ENCODE measurements at regions not wholly inside any gene's neighbourhood (a gene's known extent, or its start where the extent isn't known, plus 50 kb on each side); places are given as distances from the start of the nearest gene placed in this dataset.

DNA sequence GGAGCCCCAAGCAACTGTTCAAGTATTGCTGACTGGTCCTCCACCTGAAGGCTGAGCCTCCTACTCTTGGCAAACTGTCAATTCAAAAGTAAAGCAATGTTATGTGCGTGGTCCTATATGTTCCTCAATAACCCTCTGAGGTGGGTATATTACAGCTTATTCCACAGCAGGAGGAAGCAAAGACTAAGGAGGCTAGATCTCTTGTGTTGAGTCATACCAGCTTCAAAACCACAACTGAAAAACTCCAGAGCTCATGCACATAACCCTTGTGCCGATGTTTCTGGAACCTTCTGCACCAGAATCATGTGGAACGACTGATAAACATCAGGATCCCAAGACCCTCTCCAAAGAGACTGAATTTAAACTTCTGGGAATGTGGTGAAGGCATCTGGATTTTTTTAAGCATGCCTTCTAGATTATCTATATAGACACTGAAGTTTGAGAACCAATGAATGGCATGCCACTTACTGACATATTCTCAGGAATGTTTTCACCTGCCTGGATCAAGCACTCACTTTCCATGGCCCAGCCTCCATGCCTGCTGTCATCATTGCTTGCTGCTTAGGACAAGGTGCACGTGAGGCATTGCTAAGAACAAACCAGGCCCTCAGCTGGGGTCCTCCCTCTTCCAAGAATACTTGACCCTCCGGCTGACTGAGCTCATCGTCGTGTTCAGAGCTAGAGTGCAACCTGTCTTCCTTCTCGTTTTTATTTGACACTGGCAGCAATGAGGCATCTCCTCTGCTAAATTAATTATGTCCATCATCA lies 194.7 kb downstream of the BCL11B start:
- DNase-seq (ENCODE audit: low read depth in 2 of 2), result no peak

GRCh38 chr14:99077844-99078236 lies 194.2 kb downstream of the BCL11B start:
- no peak for DNase-seq (ENCODE audit: low read depth in 2 of 2)

DNA sequence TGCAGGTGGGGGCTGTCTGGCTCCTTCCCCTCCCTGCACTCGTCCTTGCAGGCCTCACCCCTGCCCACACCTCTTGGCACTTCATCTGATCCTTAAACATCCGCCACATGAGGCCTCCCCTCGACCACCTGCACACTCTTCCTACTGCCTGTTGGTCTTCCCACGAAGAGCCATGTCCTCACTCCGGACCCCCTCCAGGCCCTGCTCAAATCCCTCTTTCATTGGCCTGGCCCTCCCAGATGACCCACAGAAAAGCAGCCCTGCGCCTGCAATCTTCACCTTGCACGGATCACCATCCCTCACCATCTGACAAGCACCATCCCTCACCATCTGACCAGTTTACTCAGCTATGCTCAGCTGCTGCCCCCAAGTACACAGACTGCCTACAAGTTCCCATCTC lies 193.6 kb downstream of the BCL11B start:
- DNase-seq (ENCODE audit: low read depth in 2 of 2), result no peak

DNA sequence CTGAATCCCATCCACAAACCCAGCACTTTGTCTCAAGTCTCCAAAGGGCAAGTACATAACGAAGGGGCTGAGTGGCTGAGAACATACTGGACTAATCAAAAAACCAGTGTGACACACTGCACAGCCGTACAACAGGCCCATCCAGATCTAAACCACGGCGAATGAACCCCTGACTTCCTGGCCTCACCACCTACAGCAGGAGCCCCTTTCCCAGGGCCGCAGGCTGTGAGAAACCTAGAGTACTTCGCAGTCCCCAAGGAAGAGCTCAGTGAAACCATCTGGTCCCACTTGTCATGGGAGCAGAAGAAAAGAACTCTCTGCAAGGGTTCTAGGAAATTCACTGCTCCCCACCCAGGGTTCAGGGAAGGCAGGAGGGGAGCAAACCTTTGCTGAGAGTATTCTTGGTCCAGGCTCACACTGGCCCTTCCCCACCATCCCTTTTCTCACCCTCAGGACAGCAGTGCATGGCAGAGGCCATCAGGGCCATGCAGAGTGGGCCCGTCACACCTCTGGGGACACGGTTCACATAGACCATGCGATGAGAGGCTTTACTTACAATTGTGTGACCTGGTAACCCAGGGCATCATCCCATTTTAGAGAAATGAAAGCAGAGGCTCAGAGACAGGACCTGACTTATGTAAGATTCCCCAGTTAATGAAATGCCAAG lies 192.8 kb downstream of the BCL11B start:
- DNase-seq (ENCODE audit: low read depth in 2 of 2), result no peak

DNA sequence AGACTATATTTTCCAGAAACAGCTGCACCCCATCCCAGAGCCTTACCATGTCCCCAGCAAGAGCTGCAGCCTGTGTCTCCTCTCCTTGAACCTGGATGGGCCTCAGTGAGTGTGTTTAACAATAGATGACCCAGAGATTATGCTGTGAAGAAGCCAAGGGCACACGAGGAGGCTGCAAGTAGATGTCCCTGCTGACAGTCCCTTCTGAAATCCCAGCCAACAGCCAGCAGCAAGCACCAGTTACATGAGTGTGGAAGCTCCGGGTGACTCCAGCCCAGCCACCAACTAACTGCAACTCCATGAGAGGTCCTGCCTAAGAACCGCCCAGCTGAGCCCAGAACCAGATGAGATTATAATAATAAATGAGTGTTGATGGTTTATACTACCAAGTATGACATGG lies 191.7 kb downstream of the BCL11B start:
- no peak for DNase-seq (ENCODE audit: low read depth in 2 of 2)

DNA sequence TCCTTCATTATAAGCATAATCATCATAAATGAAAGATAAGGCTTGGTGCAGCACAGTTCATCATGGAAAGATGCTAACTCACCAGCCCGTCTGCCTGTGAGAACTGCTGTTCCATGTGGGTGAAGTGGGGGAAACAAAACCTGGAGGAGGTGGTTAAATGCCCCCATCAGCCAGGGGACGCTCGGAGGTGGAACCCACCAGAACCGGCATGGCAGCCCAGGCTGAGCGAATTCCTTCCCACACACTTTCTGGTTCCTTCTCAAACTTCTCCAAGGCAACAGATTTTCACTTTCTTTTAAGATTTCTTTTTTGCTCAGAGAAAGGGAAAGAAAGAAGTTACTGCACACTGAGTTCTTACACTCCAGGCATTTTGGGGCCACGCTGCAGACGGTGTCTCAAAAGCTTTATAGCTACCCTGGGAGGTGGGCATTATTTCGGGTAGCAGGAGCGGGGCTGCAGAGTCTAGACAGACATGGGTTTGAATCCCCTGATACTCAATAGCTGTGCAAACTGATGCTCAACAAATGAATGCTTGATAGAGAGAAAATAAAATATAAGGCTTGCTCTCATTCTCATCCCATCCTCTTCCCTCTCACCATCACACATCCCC lies 190.7 kb downstream of the BCL11B start:
- no peak for DNase-seq (ENCODE audit: low read depth in 2 of 2)

GRCh38 chr14:99081880-99082279 lies 190.1 kb downstream of the BCL11B start:
- no peak for DNase-seq (ENCODE audit: low read depth in 2 of 2)

DNA sequence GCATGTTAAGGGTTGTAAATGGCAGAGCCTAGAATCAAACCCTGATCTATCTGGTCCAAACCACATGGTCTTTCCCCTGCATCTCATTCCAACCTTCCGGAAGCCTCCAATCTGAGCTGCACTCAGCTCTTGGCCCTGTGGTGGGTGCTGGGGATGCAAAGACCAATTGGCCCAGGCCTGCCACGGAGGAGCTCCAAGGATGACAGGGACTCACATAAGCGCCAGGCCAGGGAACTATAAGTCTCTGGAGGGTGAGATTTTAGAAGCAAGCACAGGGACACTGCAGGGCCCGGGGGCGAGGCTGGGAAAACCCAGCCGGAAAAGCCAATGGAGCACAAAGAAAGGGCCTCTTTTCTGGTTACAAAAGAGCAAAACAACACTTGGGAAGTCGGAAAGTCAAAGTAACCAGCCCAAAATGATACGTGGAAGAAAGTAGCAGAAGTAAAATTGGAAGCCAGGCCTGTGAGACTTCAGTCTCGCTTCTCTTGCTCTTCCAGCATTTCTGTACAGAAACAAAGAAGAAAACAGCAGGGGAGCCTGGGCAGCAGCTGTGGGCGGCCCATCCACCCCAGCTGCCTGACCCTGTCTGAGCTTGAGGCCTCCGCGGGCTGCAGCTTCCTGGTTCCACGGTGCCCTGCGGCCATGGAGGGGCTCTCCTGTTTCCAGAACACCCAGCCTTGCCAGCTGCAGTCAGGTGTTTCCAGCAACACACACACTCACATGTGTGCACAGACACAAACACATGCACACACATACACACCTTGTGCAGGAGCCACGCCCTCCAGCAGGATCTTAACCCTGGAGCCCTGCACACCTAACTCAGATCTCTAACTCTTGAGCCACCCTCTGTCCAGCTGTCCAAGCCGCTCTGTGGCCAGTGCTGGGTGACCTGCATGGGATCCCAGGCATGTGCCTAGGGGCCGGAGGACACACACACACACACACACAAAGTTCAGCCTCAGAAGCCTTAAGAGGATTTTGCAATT lies 178.2 kb downstream of the BCL11B start:
- DNase-seq (ENCODE audit: low read depth in 2 of 2), result no peak

DNA sequence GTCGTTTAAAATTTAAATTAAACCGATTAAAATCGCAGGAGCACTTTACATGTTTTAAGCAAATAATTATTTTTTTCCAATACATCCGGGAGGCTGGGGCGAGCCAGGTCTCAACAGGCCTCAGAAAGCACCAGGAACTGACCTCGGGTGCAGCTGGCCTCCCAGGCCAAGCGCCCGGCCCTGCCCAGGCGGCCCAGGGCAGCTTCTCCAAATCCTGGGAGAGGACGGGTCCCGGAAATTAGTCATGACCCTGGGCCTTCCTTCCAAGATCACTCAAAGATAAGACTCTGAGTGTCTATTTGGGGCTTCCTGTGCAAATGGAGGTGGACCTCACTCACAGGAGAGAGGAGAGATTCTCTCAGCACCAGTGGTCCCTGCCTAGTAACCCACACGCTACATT lies 177.1 kb downstream of the BCL11B start:
- DNase-seq (ENCODE audit: low read depth in 2 of 2), result no peak

DNA sequence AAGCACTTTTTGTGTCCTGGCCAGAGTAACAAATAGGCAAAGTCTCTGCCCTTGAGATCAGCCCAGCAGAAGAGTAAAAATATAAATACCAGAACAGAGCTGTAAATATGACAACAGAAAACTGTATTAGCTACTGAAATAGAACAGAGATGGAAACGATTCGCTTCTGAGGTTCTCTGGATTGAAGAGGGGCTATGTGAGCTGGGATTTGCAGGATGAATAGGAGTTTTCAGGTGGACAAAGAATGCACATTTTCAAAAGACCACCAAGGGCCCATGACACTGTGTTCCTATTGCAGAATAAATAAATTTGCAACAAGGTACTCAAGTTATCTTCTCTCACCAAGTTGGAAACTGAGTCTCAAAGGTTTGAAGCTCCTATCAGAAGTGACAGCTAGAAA lies 176.6 kb downstream of the BCL11B start:
- DNase-seq (ENCODE audit: low read depth in 2 of 2), result no peak

GRCh38 chr14:99098199-99098598 lies 173.8 kb downstream of the BCL11B start:
- no peak for DNase-seq (ENCODE audit: low read depth in 2 of 2)

- no peak for DNase-seq (ENCODE audit: low read depth in 2 of 2)
Measured at GRCh38 chr14:99099051-99099787, 172.8 kb downstream of the BCL11B start.

DNA sequence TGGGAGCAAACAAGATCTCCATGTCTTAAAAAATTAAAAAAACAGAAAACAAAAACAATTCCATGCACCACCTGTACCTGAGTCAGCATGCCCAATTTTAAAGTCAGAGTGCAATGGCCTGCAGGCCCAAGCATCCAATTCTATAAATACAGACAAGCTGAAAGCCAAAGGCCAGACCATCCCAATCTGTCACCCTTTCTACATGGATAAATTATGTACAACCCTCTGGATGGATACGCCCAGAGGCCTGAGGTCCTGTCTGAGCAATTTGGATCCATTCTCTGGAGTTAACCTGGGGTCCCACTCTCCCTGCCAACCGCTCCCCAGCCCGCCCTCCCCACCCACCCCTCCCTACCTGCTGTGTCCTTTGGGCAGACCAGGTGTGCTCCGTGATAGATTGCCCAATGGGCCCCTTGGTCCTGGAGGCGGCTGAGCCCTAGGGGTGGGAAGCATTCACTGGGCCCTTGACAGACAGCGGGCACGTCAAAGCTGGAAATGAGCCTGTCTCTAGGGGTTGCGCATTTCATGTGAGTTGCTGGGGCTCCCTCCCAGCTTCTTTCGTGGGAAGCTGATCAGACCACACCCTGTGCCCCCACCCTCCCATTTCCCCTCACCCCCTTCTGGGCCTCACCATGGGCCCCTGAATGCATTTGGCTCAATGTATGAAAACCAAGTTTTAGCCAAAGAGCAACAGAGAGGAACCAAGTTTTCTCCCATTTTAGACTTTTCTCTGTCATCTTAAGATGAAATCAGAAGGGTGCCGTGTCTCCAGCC lies 171.3 kb downstream of the BCL11B start:
- DNase-seq (ENCODE audit: low read depth in 2 of 2), result no peak

- no peak for DNase-seq (ENCODE audit: low read depth in 2 of 2)
Measured at GRCh38 chr14:99101855-99102461, 170.0 kb downstream of the BCL11B start.

DNA sequence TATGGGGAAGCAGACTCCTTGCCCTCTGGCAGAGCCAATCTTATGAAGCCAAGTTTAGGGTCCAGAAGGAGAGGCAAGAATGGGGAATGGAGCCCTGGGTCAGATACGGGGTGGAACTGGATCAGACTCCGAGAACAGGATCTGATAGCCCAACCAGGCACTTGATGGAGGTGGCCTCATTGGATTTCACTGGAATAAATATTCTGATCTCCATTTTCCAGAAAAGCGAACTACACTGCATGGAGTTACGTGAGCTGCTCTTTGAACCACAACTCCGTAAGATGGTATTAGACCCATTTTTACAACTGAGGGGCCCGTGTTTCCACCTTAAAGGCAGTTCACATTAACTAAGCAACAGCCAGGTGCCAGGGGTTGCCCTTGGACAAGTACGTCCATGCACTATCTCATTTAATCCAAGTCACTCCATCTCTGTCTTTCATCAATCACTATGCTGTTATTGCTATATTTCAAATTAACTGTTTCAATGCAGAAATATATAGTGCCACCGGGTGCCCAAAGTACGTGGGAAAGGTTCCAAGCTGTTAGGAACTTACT lies 155.2 kb downstream of the BCL11B start:
- no peak for DNase-seq (ENCODE audit: low read depth in 2 of 2)

- no peak for DNase-seq (ENCODE audit: low read depth in 2 of 2)
Measured at GRCh38 chr14:99117671-99118045, 154.3 kb downstream of the BCL11B start.

DNA sequence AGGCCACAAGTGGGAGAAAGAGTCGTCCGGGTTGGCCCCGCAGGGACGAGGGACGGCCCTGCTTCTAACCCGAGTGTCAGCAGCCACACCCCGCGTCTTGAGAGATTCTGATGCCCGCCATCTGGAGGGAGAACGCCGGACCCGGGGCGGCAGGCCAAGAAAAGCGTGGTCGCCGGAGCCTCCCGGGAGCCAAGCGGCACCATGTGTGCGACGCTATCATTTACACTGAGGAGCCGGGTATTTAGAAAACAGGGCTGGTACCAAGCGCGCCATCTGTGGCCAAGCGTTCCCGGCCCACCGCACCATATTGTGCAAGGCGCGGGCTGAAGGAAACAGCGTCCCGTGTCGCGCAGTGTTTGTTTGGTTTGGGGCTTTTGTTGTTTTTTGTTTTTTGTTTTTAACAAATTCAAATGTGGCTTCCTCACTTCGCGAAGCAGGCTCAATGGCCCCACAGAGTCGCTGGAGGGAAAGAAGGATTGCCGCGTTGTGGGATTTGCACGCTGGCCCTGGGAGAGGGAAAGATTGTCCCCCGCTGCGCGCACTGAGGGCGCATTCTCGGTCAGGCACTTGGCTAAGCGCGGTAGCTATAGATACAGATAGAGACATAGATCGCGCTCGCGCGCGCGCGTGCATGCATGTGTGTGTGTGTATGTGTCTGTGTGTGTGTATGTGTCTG lies 153.8 kb downstream of the BCL11B start:
- DNase-seq (ENCODE audit: low read depth in 2 of 2), result no peak

DNA sequence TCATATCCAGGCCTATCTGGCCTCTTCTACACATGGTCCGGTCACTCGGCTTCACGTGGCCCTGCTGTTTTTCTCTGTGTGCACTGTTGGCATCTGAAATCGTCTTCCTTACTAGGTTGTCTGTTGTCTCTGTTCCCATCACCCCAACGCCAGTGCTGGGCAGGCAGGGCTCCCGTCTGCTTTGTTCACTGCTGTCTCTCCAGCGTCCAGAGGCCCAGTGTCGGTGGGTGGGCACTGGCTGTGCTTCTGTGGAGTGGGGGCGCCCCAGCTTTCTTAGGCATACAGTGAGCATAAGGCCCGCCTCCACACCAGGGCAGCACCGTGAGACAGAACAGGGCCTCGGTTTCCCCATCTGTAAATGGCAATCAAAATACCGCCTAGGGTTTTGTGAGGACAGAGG lies 153.1 kb downstream of the BCL11B start:
- no peak for DNase-seq (ENCODE audit: low read depth in 2 of 2)
